ENCODE measurements at regions not wholly inside any gene's neighbourhood (a gene's known extent, or its start where the extent isn't known, plus 50 kb on each side); places are given as distances from the start of the nearest gene placed in this dataset.

GRCh38 chr9:90057361-90057760 lies 452.5 kb downstream of the GADD45G start:
- no peak overlapping the region for H3K4me3 ChIP-seq
- ATAC-seq (no peak), DNase-seq (no peak)
- WGBS, 2 donors: 90 to 96% methylated on average over 3 of the region's 3 CpGs
- no peak overlapping the region for H3K27ac ChIP-seq
- H3K9me3 ChIP-seq: no peaks in the 10 kb centered on the region
- TF ChIP-seq CTCF (IDR thresholded peaks at IDR 0.05): no peak
- no peaks in the 10 kb centered on the region for H3K36me3 ChIP-seq
- no peaks in the 10 kb centered on the region for H3K27me3 ChIP-seq
- intact Hi-C loops (cut with DNase I): no loop called here
- peaks cover 0 to 7% (median 0%) of the 10 kb centered on the region in 9 donors for H3K4me1 ChIP-seq

- WGBS, 2 donors: 82% methylated on average over 6 of the region's 6 CpGs
- ATAC-seq (no peak), DNase-seq (no peak)
- no peak for TF ChIP-seq CTCF (IDR thresholded peaks at IDR 0.05)
- H3K27ac ChIP-seq: no peak overlapping the region
- H3K9me3 ChIP-seq: no peaks in the 10 kb centered on the region
- no peaks in the 10 kb centered on the region for H3K36me3 ChIP-seq
- H3K4me3 ChIP-seq: no peak overlapping the region
- H3K4me1 ChIP-seq: peaks cover 0 to 7% (median 0%) of the 10 kb centered on the region in 9 donors
- intact Hi-C loops (cut with DNase I): no loop called here
- H3K27me3 ChIP-seq: no peaks in the 10 kb centered on the region
Observed at GRCh38 chr9:90058182-90058763, 453.5 kb downstream of the GADD45G start.

GRCh38 chr9:90059436-90059835 lies 454.6 kb downstream of the GADD45G start:
- no peak for ATAC-seq
- Histone ChIP-seq H3K4me1 (peaks cover 0 to 7% (median 0%) of the 10 kb centered on the region in 9 donors), H3K27me3 (no peaks in the 10 kb centered on the region), H3K36me3 (no peaks in the 10 kb centered on the region), H3K4me3 (no peak overlapping the region), H3K27ac (no peak overlapping the region), H3K9me3 (no peaks in the 10 kb centered on the region)
- 87 to 88% methylated on average over 8 of the region's 8 CpGs for WGBS, 2 donors
- intact Hi-C loops (cut with DNase I): no loop called here
- no peak for TF ChIP-seq CTCF (IDR thresholded peaks at IDR 0.05)
- DNase-seq: no peak

- Histone ChIP-seq H3K4me1 (peaks cover 0 to under 1% (median 0%) of the 10 kb centered on the region in 9 donors), H3K4me3 (no peak overlapping the region), H3K9me3 (no peaks in the 10 kb centered on the region), H3K27me3 (no peaks in the 10 kb centered on the region), H3K36me3 (no peaks in the 10 kb centered on the region), H3K27ac (no peak overlapping the region)
- DNase-seq (no peak), ATAC-seq (no peak)
- 86 to 91% methylated on average over 8 of the region's 8 CpGs for WGBS, 2 donors
- intact Hi-C loops (cut with DNase I): no loop called here
- TF ChIP-seq CTCF (IDR thresholded peaks at IDR 0.05): no peak
Observed at GRCh38 chr9:90060256-90060655, 455.4 kb downstream of the GADD45G start.
